ENCODE measurements at regions not wholly inside any gene's neighbourhood (a gene's known extent, or its start where the extent isn't known, plus 50 kb on each side); places are given as distances from the start of the nearest gene placed in this dataset.
"Not testable (repeated sequence)": the region's sequence is repeated elsewhere in the genome, so short reads cannot be mapped to it uniquely, and the experiment has no call there.

DNA sequence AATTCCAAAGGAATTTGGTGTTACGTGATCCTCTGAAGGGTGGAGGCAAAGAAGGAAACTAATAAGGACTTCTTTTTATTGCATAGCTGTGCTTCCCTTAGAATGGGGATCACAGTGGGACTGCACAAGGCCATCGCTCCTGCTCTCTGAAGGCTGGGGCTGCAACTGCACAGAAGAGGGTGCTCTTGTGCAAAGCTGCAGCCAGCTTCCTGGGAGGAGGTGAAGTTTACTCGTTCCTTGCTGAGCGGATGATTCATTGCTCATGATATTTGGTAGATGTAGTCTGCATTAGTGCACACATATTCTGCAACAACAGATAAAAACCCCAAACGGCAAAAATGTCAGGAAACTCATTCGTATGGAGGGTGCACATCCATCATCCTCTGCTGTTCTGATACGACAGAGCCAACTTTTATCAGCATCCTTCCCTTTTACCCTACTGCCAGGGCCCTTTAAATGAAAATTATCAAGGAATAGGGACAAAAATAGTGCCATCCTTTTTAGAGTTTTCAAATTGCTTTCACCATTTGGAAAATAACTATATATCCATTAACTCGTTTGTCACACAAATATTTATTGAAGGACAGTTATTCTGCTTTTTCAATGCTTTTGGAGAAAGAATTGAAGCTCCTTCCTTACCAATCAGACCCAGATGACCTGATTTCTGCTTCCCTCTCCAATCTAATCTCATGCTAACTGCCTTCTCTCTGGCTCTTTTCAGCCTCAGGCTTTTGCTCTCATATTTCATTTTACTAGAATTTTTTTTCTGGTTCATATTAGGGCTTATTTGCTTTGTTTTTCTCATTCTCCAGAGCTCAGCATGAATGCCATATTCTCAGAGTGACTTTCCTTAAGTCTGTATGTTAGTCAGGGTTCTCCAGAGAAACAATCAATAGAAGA, 263.6 kb downstream of the DUSP10 start:
- DNase-seq: peak; percentile 43

DNA sequence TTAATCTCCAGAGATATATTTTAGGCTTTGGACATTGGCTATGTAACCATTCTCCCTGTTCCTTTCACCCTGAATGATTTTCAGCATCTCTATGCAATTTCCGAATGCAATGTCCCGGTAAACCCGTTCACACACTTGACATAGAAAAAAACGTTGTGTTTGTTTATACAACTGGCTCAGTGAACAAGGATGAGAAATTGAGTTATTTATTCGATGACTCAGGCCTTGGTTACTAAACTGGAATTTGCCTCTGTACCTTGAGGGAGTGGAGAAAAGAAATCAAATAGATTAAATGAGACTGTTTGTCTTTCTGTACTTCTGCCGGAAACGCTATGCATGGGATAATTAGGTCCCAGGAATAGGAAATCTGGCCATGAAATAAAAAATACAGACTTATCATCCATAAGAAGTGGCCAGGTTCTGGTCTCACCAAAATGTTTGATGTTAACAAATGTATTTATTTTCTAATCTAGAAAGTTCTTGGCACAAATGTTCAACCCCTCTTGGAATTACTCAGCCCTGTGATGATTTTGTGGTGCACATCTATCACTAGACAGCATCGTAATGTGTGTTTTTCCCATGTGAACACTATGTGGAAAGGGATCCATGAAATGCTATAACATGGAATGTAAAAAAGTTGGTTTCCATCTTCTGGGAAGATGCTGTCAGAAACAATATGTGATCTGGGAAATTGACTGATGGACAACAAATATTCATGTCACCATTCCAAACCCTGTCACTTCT, 253.9 kb downstream of the DUSP10 start:
- no peak for DNase-seq

DNA sequence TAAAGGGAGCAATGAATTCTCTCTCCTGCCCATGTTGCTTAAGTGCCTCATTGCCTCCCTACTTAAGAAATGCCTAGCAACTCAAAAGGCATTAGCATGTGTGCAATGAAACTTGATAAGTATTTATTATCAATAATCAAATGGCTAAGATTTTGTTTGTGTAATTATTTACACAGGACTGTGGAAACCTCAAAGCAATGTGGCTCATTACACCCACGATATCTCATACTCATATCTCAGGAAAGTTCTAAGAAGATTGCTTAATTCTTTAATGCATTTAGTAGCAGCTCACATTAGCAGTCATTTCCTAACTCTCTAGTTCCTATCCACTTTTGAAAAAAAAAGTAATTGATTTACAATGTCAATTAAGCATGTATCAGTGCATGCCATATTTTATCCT, 253.3 kb downstream of the DUSP10 start:
- DNase-seq: no peak

DNA sequence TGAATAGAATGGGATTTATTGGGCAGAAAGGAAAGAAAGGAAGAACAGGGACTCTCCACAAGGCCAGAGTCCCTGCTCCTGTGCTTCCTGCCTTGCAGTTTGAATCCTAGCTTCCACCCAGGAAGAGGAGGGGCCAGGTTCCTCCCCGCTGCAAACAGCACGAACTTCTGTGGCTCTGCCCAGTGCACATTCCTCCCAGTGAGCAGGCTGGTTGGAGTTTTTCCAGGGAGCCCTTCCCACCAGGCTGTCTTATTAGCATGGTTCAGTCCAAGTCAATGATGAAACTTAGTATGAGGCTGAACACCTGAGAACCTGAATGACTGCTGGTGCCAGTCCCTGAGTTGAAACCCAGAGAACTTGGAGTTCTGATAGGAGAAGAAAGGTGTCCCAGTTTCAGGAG, 247.2 kb downstream of the DUSP10 start:
- no peak for DNase-seq

DNA sequence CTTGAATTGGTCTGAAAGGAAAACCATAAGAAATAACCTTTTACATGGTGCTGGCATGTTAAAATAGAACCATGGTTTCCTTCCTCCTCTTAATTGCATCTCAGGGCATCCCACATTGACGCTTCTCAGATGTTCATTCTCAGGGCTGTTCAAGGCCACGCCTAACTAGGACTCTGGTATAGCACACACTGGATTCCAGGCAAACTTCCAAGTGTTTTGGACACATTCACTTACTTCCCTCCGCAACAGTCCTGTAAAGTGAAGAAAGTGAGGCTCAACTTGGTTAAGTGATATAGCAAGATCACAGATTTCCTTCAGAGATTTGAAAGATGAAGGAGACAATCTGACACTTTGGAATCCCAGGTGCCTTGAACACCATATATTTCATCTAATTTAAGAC, 244.8 kb downstream of the DUSP10 start:
- DNase-seq: peak; percentile 10

DNA sequence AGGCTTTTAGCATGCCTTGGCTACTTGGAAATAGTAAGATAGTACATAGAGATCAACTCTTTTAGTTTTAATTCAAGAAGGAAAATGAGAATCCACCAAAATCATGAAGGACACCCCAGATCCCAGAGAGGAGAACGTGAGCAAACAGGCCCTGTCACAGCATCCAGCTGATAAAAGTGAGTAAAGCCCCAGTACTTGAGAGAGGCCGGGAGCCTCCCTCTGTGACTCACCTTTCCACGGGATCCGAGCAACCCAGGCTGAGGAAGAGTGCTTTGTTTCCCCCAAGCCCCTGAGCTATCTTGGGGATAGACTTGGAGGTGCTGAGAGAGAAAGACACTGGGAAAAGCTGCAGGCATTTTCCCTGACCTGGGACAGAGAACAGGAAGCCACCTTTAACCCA, 238.6 kb downstream of the DUSP10 start:
- DNase-seq: no peak

DNA sequence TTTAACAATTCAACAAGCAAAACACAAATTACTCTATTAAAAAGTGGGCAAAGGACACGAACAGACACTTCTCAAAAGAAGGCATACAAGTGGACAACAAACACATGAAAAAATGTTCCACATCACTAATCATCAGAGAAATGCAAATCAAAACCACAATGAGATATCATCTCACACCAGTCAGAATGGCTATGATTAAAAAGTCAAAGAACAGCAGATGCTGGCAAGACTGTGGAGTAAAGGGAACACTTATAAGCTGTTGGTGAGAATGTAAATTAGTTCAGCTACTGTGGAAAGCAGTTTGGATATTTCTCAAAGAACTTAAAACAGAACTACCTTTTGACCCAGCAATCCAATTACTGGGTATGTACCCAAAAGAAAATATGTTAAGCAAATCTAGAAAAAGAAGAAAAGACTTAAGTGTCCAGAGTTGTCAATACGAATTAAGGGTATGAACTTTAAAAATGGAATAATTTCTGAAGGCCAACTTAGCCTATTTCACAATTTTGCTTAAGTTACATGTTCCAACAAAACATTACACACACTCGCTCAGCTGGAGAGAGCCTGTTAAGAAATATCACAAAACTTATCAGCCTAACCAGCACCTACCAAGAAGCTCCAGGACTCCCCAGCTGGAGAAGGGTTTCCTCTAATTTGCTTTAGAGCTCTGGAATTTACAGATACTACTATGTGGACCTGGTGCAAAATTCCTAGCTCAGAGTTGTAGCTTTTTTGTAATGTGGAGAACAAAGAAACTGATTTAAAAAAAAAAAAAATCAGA, 232.1 kb downstream of the DUSP10 start:
- no peak for DNase-seq

DNA sequence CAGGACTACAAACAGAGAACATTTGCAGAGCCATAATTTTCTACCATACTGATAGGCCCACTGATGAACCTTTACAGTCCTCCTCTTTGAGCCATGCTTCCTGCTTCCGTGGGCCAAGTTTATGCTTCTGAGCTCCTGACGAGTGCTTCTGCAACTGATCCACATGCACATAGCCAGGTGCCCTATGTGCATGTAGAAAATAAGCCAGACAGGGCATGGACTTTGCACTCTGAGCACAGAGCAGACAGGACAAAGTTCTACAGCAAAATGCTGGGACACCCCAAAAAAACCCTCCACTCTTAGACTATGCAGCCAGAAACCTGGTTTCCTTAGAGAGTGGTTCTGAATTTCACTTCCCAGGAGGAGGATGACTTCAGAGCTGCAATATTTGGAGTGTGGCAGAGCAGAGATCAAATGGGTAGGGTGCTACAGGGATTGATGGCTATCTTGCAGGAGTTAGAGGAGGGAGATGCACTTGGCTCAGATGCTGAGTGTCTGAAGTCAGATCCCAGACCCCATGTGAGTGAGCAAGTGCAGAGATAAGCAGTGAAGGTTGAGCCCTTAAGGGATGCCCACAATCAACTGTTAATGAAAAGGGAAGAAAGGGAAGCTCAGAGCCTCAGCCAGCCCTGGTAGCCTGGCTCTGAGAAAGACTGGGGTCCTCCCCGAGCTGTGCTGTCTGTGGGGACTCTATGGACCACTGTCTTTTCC, 230.9 kb downstream of the DUSP10 start:
- no peak for DNase-seq

DNA sequence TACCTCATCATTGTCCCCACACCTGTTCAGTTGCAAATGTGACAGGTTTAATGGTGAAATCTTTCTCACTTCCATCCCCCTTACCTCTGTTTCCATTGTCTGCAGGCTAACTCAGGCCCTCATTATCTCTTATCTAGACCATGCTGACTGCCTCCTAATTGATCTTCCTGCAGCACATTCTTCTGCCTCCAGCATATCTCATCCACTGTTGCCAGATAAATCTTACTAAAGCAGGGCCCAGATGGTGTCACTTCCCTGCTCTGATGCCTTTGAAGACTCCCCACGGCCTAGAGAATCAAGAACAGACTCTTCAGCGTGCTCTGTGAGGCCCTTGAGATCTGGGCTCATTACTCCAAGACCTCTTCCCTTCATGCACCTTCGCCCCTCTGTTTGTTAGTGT, 230.1 kb downstream of the DUSP10 start:
- DNase-seq: no peak

DNA sequence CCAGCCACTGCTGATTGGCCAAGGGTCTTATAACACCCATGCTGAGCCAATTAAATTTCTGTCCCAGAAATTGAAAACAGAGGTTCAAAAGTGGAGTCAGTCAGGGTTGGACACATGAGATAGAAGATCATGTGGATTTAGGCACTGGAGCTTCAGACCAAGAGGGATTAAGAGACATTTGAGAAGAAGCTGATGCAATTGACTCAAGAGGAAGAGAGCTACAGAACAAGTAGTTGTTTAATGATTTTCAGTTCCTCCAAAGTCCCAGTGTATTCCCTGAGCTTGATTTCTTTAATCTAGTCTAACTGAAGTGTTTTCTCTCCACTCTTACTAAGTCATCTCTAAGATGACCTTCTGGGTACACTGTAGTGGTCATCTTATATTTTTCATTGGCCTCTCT, 227.1 kb downstream of the DUSP10 start:
- DNase-seq: no peak

DNA sequence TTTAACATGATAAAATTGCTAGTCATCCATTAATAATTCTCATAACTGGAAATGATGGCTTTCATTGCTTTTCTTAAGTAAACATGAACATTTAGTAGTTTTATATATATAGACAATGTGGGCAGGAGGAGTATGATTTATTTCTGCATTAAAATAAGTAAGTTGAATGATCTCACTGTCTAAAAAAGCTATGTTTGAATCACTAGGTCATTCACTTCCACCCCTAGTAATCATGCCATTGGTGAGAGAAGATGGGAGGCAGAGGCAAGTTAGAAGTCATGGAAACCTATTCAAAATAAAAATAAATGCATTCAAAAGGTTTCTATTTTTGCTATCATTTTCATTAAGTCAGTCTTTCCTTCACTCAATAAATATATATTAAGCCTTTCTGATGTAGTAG, 226.4 kb downstream of the DUSP10 start:
- no peak for DNase-seq

DNA sequence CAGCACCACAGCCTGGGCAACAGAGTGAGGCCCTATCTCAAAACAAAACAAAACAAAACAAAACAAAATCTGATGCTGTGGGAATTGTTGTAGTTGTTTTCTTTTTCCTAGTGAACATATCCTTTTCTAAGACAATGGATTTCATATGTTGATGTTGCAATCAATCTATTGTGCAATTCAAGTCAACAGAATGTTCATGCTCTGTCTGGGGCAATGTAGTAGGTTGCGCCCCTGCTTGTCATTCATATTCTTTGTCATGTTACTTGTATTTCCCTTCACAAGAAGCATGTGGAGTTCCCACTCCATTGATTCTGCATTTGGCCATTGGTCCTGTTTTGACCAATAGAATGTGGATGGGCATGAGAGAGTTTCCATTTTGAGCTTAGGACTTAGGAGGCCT, 223.9 kb downstream of the DUSP10 start:
- DNase-seq: no peak

DNA sequence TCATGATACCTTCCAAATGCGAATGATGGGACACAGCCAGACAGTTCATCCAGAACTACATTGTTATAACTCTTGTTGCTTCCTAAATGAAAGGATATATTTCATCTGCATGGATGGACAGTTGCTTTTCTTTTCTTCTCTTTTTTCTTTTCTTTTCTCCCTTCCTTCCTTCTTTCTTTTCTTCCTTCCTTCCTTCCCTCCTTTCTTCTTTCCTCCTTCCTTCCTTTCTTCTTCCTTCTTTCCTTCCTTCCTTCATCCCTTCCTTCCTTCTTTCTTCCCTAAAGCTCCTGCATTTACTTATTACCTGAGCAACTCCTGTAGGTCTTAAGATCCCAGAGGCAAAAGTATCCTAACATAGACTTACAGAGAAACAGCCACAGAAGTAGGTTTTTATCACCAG, 221.6 kb downstream of the DUSP10 start:
- DNase-seq: no peak

DNA sequence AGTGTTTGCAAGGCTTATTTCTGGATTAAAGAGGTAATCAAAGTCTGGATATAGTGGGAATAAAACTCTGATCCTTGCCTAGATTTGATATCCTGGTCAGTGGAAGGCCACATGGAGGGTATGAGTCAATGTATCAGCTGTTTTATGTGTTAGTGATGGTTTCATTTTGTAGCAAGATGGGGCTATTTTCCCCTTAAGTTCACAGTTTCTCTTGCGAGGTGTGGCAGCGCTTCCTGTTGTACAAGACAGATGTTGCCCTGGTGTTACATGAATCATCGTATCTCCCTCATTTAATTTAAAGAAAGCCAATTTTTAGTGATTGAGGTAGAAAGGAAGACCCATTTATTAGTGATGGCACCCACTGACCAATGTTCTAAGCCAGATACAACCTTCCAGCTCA, 220.2 kb downstream of the DUSP10 start:
- DNase-seq: no peak

DNA sequence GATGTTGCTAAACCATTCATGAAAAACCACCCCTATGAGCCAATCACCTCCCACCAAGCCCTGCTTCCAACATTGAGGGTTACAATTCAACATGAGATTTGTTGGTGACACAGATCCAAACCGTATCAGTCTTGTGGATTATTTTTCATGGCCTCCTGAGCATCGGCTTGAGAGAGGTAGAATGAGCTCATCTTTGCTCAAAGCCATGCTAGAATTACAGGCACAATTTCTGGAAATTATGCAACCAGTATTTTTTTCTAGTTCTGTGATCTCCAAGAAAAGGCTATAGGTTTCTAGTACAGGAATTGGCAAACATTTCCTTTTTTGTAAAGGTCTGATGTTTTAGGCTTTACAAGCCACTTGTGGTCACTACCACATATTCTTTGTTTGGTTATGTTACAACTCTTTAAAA, 219.4 kb downstream of the DUSP10 start:
- no peak for DNase-seq

DNA sequence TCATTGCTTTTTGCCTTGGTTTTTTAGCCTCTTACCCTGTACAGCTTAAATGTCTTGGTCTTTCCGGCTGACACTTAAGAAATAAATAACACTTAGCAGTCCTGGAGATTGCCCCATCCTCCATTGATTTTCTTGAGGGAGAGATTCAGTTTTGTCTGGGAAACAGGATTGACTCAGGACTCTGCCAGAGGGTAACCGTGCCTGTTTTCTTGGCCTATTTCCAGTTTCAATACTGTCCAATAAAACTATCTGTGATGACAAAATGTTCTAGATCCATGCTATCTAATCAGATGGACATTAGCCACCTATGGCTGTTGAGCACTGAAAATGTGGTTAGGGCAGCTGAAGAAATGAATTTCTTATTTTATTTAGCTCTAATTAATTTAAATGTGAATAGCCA, 216.1 kb downstream of the DUSP10 start:
- DNase-seq: no peak

DNA sequence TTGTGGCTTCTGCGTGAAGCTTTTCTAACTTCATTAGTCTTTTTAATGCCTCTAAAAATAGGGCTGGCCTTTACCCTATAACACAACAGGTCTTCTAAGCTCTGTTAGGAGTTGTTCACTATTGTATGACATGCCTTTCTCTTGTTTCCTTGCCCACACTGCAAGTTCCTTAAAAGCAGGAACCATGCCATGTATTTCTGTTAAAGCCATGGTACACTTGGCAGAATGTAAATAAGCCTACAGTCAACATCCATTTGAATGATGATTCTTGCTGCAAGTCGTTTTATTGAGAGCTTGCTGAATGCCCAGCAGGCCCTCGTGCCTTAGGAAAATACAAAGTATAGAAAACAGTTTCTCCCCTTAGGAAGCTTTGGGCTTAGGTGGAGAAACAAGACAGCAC, 214.6 kb downstream of the DUSP10 start:
- DNase-seq: no peak

DNA sequence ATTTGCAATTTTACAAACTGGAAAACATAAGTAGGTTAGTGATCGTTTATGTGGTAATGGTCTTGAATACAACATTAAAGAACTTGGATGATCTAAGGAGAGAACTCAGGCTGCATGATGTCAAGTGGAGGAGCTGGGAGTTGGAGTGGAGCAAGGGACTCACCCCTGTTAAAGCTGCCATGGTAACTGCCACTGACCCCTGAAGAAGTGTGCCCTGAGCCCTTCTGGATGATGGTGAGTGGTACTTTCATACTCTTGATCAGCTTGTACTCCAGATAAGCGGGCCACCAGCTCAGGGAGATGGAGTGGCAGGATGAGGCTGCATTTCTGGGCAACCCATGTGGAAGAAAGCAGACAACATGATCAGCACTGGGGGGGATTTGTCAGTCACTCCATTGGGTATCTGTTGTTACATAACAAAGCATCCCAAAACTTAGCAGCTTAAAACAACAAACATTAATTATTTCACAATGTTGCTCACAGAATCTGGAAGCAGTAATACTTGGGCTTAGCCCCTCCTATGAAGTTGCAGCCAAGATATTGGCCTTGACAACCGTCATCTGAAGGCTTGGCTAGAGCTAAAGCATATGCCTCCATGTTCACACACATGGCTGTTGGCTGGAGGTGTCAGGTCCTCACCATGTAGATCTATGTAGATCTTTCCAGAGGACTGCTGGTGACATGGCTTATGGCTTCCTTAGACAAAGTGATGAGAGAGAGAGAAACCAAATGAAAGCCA, 213.8 kb downstream of the DUSP10 start:
- DNase-seq: no peak

DNA sequence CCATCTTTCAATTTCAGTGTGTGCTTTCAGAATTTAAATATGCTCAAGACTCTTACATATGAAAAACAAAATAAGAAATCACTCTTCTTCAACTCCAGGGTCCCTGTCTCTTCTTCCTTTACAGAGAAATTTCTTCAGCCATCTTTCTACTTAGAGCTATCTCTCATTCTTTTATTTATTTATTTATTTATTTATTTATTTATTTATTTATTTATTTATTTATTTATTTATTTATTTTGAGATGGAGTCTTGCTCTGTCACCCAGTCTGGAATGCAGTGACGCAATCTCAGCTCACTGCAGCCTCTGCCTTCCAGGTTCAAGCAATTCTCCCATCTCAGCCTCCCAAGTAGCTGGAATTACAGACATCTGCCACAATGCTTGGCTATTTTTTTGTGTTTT, 211.7 kb downstream of the DUSP10 start:
- DNase-seq: not testable (repeated sequence)

DNA sequence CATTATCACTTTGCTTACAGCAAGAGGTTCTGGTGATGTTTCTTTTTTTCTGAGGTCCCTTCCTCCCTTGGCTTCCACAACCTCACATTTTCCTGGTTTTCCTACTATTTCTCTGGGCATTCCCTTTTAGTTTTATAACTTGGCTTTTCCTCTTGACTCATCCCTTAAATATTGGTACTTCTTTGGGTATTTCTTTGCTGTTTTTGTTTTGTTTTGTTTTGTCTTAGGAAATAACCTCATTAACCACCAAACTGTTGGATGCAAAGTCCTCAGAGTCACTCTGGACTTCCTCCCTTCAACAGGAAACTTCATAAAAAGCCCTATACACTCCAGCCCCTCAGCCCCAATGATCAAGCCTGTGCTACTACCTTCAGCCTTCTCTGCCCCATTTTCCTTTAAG, 211.1 kb downstream of the DUSP10 start:
- DNase-seq: no peak

DNA sequence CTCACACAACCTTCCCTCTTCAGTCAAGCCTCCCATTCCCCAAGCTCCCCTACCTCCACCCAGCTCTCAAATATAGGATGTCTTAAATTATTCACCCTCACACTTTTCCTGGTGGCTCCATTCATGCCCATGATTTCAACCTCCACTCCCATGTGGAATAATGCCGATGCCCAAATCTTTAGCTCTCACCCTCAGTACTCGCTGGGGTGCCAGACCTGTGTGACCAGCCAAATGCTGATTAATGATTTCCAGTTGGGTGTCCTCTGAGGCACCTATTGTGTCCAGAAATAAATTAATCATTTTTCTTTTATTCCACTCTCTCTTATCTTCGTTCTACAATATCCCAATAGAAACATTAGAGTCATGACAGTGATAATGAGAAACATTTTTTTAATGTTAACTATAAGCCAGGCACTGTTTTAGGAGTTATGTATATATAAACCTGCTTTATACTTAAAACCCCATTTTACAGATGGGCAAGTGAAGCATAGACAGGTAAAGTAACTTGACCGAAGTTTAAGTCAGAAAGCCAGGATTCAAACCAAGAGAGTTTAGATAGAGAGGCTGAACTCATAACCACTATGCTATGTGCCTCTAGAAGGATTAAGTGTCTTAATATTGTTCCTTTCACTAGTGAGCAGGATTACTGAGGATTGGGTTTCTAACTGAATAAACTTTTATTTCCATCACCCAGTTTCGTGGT, 209.7 kb downstream of the DUSP10 start:
- DNase-seq: no peak
